Neural crest cell (in vitro differentiated cells): ENCODE measurements at regions not wholly inside any gene's neighbourhood (a gene's known extent, or its start where the extent isn't known, plus 50 kb on each side); places are given as distances from the start of the nearest gene placed in this dataset.

Experiments used
- DNase-seq: peaks from one replicate; pipeline ENCODE4 v3.0.0; 2021; ENCODE audit warnings: low read depth, mixed read lengths, low spot score
- H3K27ac Mint-ChIP-seq: one replicate; pipeline ENCODE4 v1.8.0; 2021; ENCODE audit warnings: mild to moderate bottlenecking, mixed read lengths; ENCODE audit not compliant: unreplicated experiment
- H3K27me3 Mint-ChIP-seq: 2 replicates; pipeline ENCODE4 v1.8.0; 2021; ENCODE audit warnings: low read depth, mild to moderate bottlenecking, mixed read lengths
- H3K36me3 Mint-ChIP-seq: 2 replicates; pipeline ENCODE4 v1.8.0; 2021; ENCODE audit warnings: low read depth, mild to moderate bottlenecking, mixed read lengths
- H3K4me1 Mint-ChIP-seq: 2 replicates; pipeline ENCODE4 v1.8.0; 2021; ENCODE audit warnings: mixed read lengths
- H3K4me3 Mint-ChIP-seq: one replicate; pipeline ENCODE4 v1.8.0; 2021; ENCODE audit warnings: mild to moderate bottlenecking, mixed read lengths
- H3K9me3 Mint-ChIP-seq: 2 replicates; pipeline ENCODE4 v1.8.0; 2021; ENCODE audit warnings: mixed read lengths
- CTCF ChIP-seq: fragments of 200-600 bp; sonication (generic); conservative IDR thresholded peaks from 2 replicates; pipeline ENCODE4 v1.5.0; 2021; ENCODE audit warnings: antibody characterized with exemption, mild to moderate bottlenecking

DNA sequence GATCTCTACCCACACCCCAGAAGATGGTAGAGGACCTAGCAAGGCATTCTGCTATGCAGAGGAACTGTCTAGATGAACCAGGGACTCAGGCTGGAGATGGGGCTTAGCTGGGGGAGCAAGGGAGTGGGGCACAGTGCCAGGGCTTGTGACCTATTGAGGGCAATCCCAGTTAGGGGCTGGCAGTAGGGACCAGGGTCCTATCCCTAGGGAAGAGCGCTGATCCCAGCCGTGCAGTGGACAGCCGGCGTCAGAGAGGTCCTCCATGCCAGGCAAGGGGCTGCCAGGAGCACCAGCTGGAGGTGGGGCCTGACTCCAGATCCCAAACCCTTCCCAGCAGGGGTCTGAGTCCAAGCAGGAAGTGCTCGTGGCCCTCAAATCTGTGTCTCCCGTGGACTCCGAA lies 52.7 kb upstream of the NEURL1B start:
- Mint-ChIP-seq H3K4me1 (no peaks in the 10 kb centered on the region), H3K4me3 (no peak overlapping the region), H3K9me3 (no peaks in the 10 kb centered on the region), H3K27ac (no peak overlapping the region), H3K27me3 (peaks cover under 1% of the 10 kb centered on the region), H3K36me3 (no peaks in the 10 kb centered on the region)
- no peak for TF ChIP-seq CTCF
- no peak for DNase-seq

DNA sequence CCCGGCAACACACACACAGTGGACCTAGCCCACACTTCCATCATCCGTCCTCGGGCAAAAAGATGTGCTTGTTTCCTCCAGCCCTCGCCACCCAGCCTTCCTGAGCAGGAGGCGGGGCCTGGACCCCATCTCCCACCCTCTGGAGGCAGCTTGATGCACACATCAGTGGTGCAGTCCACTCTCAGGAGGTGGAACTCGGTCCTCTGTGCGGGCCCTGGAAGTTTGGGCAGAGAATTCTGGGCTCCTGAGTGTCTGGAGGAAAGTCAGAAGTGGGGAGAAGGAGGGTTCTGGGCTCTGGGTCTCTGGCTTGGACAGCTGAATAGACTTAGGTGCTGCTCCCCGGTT lies 54.0 kb upstream of the NEURL1B start:
- TF ChIP-seq CTCF = no peak
- no peak overlapping the region for H3K4me3 Mint-ChIP-seq
- H3K36me3 Mint-ChIP-seq = no peaks in the 10 kb centered on the region
- H3K9me3 Mint-ChIP-seq = no peaks in the 10 kb centered on the region
- H3K27me3 Mint-ChIP-seq = peaks cover 2% of the 10 kb centered on the region
- H3K27ac Mint-ChIP-seq = no peak overlapping the region
- no peak for DNase-seq
- H3K4me1 Mint-ChIP-seq = no peaks in the 10 kb centered on the region

GRCh38 chr5:172586125-172587060 lies 54.7 kb upstream of the NEURL1B start:
- H3K36me3 Mint-ChIP-seq = no peaks in the 10 kb centered on the region
- no peak for DNase-seq
- no peak for TF ChIP-seq CTCF
- no peak overlapping the region for H3K4me3 Mint-ChIP-seq
- no peaks in the 10 kb centered on the region for H3K4me1 Mint-ChIP-seq
- H3K9me3 Mint-ChIP-seq = no peaks in the 10 kb centered on the region
- no peak overlapping the region for H3K27ac Mint-ChIP-seq
- H3K27me3 Mint-ChIP-seq = peaks cover 2% of the 10 kb centered on the region

- no peak overlapping the region for H3K27ac Mint-ChIP-seq
- no peak overlapping the region for H3K4me3 Mint-ChIP-seq
These were observed 55.9 kb upstream of the NEURL1B start for GRCh38 chr5:172585114-172585513.

DNA sequence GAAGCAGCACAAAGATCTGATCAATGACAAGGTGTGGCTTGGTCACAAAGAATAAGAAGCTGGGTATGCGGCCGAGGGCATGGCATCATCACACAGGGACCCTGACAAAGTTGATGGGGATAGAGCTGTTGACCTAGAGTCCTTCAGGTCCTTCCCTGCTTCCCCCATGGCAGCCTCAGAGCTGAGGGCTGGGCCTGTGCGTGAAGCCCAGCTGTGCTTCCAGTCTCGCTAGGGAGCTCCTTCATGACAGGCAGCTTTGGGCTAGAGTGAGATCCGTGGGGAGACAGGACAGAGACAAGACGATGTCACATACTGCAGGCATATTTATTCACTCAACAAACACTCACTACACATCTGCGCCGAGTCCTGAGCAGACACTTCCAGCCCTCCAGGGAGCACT lies 56.4 kb upstream of the NEURL1B start:
- peaks cover 2% of the 10 kb centered on the region for H3K27me3 Mint-ChIP-seq
- DNase-seq = no peak
- no peaks in the 10 kb centered on the region for H3K36me3 Mint-ChIP-seq
- H3K27ac Mint-ChIP-seq = no peak overlapping the region
- H3K4me3 Mint-ChIP-seq = no peak overlapping the region
- no peaks in the 10 kb centered on the region for H3K4me1 Mint-ChIP-seq
- no peak for TF ChIP-seq CTCF
- no peaks in the 10 kb centered on the region for H3K9me3 Mint-ChIP-seq

More at GRCh38 chr5:172585114-172585513, 55.9 kb upstream of the NEURL1B start:
- Mint-ChIP-seq H3K9me3 (no peaks in the 10 kb centered on the region), H3K4me1 (no peaks in the 10 kb centered on the region), H3K36me3 (no peaks in the 10 kb centered on the region), H3K27me3 (peaks cover 2% of the 10 kb centered on the region)
- DNase-seq = no peak
- no peak for TF ChIP-seq CTCF
